Body of pancreas (tissue), 4 donors: ENCODE measurements at regions not wholly inside any gene's neighbourhood (a gene's known extent, or its start where the extent isn't known, plus 50 kb on each side); places are given as distances from the start of the nearest gene placed in this dataset.
A peak's percentile ranks its signal among the peaks of the same experiment; 100 is the strongest.

Source experiments
- ATAC-seq: fragments of 150-250 bp; one replicate; pipeline ENCODE4 v1.9.1; 2016
- DNase-seq, 4 donors: peaks; one replicate each; pipeline ENCODE4 v3.0.0-alpha.2; 2019
- H3K27ac ChIP-seq, 4 donors: fragments of 200-600 bp; sonication (generic); 1 replicate in 3 of 4; 2 replicates in 1 of 4; pipeline versions ENCODE4 v1.5.1 to v1.6.1; 2016 to 2019; ENCODE audit warnings: mild to moderate bottlenecking in 1 of 4, mixed read lengths in 1 of 4, moderate library complexity in 1 of 4
- H3K27me3 ChIP-seq, 2 donors: fragments of 200-600 bp; sonication (generic); one replicate each; pipeline ENCODE4 v1.6.0; 2016; ENCODE audit warnings: mild to moderate bottlenecking in 1 of 2
- H3K36me3 ChIP-seq, 2 donors: fragments of 200-600 bp; sonication (generic); replicated peaks in 1 of 2; 2 replicates each; pipeline ENCODE4 v1.5.1; 2016; ENCODE audit warnings: low read depth in 2 of 2; ENCODE audit not compliant: insufficient read depth in 1 of 2
- H3K4me1 ChIP-seq: fragments of 200-600 bp; sonication (generic); one replicate; pipeline ENCODE4 v1.6.0; 2016
- H3K4me3 ChIP-seq, 2 donors: fragments of 200-600 bp; sonication (generic); 1 replicate in 1 of 2; 2 replicates in 1 of 2; pipeline ENCODE4 v1.5.1; 2016 to 2019
- H3K9me3 ChIP-seq, 3 donors: fragments of 200-600 bp; sonication (generic); 1 replicate in 2 of 3; 2 replicates in 1 of 3; pipeline ENCODE4 v1.5.1; 2016
- POLR2A ChIP-seq, 3 donors: fragments of 450-650 bp; IDR thresholded peaks; one replicate each; pipeline ENCODE4 v1.6.1; 2016; ENCODE audit warnings: antibody characterized with exemption in 3 of 3, mild to moderate bottlenecking in 2 of 3
- WGBS, 2 donors: methylation state at CpG; one replicate each; pipeline ENCODE4 v1.1.5; 2017; 5-methylcytosine and 5-hydroxymethylcytosine counted together
- intact Hi-C: fragments of 100-400 bp; cut with DNase I; formaldehyde crosslinking; loops from one replicate; pipeline ENCODE4 v1.15.1; 2023
- TF ChIP-seq, protein P1 (sequence below), 7 experiments: fragments of 450-650 bp in 4 of 7; fragments of 200-600 bp in 3 of 7; sonication (generic) in 3 of 7; IDR thresholded peaks; one replicate each; pipeline ENCODE4 v1.5.1; 2016 to 2019; ENCODE audit warnings: antibody characterized with exemption in 7 of 7

DNA sequence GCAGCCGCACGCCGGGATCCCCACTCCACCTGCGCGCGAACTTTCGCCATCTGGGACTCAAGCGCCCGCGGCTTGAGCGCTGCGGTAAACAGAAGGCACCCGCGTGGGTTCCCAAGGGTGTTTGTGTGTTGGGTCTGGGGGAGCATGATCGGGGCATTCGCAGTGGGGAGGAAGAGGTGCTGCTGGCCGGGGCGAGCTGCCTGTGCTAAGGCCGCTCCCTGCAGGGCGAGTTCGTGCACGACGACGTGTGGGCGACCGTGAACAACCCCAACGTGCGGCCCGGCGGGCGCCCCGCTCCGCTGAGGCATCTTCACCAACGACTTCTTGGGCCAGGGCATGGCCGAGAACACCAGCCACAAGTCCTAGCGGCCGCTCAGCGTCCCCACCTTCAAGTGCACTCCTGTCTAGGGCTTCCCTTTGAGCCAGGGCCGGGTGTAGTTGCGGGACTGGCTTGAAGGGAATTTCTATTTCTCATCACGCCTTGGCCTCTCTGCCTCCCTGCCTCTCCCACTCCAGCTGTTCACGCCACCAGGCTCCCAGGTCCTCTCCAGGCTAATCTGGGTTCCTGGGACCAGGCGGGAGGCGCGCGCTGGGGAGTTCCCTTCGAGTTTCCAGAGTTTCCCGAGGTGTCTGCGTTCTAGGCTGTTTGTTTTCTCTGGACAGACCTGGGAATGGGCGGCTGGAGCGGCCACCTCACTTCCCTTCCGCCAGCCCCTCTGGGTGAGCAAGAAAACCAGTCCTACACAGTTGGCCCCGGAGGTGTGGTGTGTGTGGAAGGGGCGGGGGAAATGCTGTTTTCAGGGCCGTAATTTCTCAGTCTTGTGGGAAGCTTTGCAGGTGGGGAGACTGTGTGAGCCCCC lies 417.8 kb upstream of the TMTC1 start:
- H3K27ac ChIP-seq: no peak overlapping the region
- ATAC-seq: peak; percentile 24
- H3K9me3 ChIP-seq: no peaks in the 10 kb centered on the region
- intact Hi-C loops: no loop called here
- peak in 1 of 4 donors; percentile 20 for DNase-seq
- H3K4me1 ChIP-seq: peaks cover 12% of the 10 kb centered on the region
- peaks cover 0 to 6% of the 10 kb centered on the region in 2 donors for H3K27me3 ChIP-seq
- no peak overlapping the region for H3K4me3 ChIP-seq
- TF ChIP-seq POLR2A (IDR thresholded peaks at IDR 0.05): no peak
- TF ChIP-seq, protein P1, sequence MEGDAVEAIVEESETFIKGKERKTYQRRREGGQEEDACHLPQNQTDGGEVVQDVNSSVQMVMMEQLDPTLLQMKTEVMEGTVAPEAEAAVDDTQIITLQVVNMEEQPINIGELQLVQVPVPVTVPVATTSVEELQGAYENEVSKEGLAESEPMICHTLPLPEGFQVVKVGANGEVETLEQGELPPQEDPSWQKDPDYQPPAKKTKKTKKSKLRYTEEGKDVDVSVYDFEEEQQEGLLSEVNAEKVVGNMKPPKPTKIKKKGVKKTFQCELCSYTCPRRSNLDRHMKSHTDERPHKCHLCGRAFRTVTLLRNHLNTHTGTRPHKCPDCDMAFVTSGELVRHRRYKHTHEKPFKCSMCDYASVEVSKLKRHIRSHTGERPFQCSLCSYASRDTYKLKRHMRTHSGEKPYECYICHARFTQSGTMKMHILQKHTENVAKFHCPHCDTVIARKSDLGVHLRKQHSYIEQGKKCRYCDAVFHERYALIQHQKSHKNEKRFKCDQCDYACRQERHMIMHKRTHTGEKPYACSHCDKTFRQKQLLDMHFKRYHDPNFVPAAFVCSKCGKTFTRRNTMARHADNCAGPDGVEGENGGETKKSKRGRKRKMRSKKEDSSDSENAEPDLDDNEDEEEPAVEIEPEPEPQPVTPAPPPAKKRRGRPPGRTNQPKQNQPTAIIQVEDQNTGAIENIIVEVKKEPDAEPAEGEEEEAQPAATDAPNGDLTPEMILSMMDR (IDR thresholded peaks at IDR 0.05): no peak
- H3K36me3 ChIP-seq: no peaks in the 10 kb centered on the region
- WGBS, 2 donors: 16 to 28% methylated on average over 22 to 48 of the region's 55 CpGs

DNA sequence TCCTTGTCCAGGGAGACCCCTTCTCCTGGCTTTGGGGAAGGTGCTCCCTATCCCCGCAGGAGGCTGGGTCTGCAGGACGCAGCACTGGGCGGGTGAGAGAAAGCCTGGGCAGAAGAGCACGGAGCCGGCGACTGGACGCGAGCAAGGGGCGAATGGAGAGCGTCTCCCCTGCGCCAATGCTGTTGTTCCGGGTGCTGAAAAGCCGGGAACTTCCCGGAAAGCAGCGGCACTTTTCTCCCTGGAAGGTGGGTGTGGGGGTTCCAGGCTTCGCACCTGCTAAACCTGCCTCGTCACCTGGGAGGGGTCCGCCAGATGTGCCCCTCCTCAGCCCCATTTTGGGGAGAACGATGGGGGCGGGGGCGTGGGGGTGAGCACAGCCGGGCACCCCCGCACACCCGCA lies 417.1 kb upstream of the TMTC1 start:
- peaks cover 0 to 6% of the 10 kb centered on the region in 2 donors for H3K27me3 ChIP-seq
- no peaks in the 10 kb centered on the region for H3K36me3 ChIP-seq
- no peaks in the 10 kb centered on the region for H3K9me3 ChIP-seq
- intact Hi-C loops: no loop called here
- ATAC-seq: peak; percentile 33
- H3K4me1 ChIP-seq: peaks cover 12% of the 10 kb centered on the region
- DNase-seq: peak in 3 of 4 donors; percentile 5 to 12 (median 12)
- TF ChIP-seq POLR2A (IDR thresholded peaks at IDR 0.05): no peak
- TF ChIP-seq, protein P1 (IDR thresholded peaks at IDR 0.05): no peak
- no peak overlapping the region for H3K27ac ChIP-seq
- no peak overlapping the region for H3K4me3 ChIP-seq
- 0 to 1% methylated on average over 8 to 18 of the region's 24 CpGs for WGBS, 2 donors

DNA sequence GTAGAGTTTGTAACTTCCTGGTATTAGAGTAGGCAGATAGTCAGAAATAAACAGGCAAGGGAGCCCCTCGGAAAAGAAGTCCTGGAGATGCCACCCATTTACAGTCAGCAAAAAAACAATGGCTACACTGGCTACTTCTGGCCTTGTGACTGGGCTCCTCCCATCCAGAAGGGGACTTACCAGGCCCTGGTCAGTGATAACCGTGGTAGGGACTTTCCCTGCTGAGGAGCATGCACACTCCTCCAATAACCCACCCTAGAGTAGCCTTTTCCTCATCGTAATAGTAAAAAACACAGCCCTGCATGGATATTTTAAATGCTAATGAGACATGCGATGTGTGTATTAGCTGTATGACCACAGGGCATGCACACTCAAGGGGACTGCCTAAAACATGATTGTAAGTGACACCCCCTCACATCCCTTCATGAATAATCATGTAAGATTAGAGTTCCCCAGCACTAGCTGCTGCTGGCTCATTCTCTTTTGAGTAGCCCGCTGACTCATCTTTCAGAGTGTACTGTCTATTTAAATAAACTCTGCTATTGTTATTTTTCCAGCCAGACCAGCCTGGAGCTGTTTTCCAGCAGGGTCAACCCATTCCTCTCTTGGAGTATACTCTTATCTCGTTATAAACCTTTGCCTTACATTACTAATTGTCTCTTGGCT lies 413.8 kb upstream of the TMTC1 start:
- Histone ChIP-seq H3K4me3 (no peak overlapping the region), H3K36me3 (no peaks in the 10 kb centered on the region), H3K27ac (no peak overlapping the region), H3K4me1 (peaks cover 12% of the 10 kb centered on the region), H3K27me3 (no peaks in the 10 kb centered on the region), H3K9me3 (no peaks in the 10 kb centered on the region)
- no peak for ATAC-seq
- 59 to 71% methylated on average over 6 of the region's 6 CpGs for WGBS, 2 donors
- intact Hi-C loops: no loop called here
- no peak for TF ChIP-seq POLR2A (IDR thresholded peaks at IDR 0.05)
- TF ChIP-seq, protein P1 (IDR thresholded peaks at IDR 0.05): no peak
- no peak for DNase-seq

DNA sequence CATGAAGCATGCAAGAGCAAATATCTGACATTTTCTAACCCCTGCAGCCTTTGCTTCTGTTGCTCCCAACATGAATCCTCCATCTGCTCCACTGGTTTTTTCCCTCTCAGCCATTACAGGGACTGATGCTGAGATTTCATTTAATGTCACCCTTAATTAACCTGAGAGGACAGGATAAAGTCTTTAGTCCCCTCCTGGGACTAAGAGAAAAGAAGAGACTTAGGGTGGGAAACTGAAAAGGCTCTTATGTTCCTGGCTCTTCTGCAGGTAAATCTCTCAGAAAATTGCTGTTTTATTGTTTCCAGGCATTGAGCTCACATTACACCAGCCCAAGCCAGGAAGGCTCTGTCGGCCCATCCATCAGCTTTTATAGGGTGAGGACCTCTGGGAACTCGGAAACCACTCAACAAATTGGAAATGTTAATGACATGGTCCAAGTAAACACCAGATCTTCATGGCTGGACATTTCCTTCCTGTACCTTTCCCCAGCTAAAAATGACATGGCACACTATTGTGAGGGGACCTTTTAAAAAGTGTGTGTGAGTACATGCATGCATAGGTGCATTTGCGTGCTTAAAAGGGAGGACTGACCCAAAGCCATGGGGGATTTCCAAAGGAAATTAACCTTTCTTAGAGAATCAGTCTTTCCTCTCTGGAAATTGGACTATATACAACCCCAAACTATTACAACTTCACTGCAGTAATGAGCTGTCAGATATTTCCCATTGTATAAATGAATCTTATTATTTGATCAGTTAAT lies 408.1 kb upstream of the TMTC1 start:
- WGBS, 2 donors: 61 to 65% methylated on average over 3 of the region's 3 CpGs
- no peak overlapping the region for H3K27ac ChIP-seq
- DNase-seq: no peak
- ATAC-seq: no peak
- intact Hi-C loops: no loop called here
- no peaks in the 10 kb centered on the region for H3K36me3 ChIP-seq
- H3K27me3 ChIP-seq: no peaks in the 10 kb centered on the region
- no peak for TF ChIP-seq POLR2A (IDR thresholded peaks at IDR 0.05)
- TF ChIP-seq, protein P1 (IDR thresholded peaks at IDR 0.05): no peak
- H3K9me3 ChIP-seq: no peaks in the 10 kb centered on the region
- no peak overlapping the region for H3K4me3 ChIP-seq
- H3K4me1 ChIP-seq: no peaks in the 10 kb centered on the region
